AG04450 (cell line): ENCODE measurements at regions not wholly inside any gene's neighbourhood (a gene's known extent, or its start where the extent isn't known, plus 50 kb on each side); places are given as distances from the start of the nearest gene placed in this dataset.

Experiments
- CTCF ChIA-PET: fragments of 300-600, 350-600 bp; formaldehyde crosslinking; extraction: SDS; loops from one replicate; lab custom pipeline; 2022; ENCODE audit warnings: antibody characterized with exemption, inconsistent platforms; lab: Charles Lee
- POLR2A ChIA-PET: fragments of 350-600 bp; formaldehyde crosslinking; extraction: SDS; loops from one replicate; lab custom pipeline; 2021; ENCODE audit warnings: antibody characterized with exemption, inconsistent platforms; lab: Yijun Ruan, JAX
- DNase-seq: peaks from one replicate; pipeline ENCODE4 v3.0.0-alpha.2; 2011; ENCODE audit warnings: low read depth, low spot score
- H3K27ac ChIP-seq: one replicate; pipeline ENCODE4 v1.5.1; 2012; ENCODE audit warnings: low read depth, low read length, control low read depth
- H3K27me3 ChIP-seq: one replicate; pipeline ENCODE4 v1.6.0; 2012; ENCODE audit warnings: low read length; ENCODE audit not compliant: control insufficient read depth, insufficient read depth
- H3K4me3 ChIP-seq: 2 replicates; pipeline ENCODE4 v1.5.1; 2011; ENCODE audit warnings: mild to moderate bottlenecking, low read depth, low read length, control low read depth
- H3K9me3 ChIP-seq: 2 replicates; pipeline ENCODE4 v1.5.1; 2012; ENCODE audit warnings: low read length; ENCODE audit not compliant: control insufficient read depth, insufficient read depth
- TF ChIP-seq, protein P1 (sequence below): IDR thresholded peaks from 2 replicates; pipeline ENCODE4 v1.5.1; 2011; ENCODE audit warnings: low read depth, low read length, control low read depth, inconsistent platforms

DNA sequence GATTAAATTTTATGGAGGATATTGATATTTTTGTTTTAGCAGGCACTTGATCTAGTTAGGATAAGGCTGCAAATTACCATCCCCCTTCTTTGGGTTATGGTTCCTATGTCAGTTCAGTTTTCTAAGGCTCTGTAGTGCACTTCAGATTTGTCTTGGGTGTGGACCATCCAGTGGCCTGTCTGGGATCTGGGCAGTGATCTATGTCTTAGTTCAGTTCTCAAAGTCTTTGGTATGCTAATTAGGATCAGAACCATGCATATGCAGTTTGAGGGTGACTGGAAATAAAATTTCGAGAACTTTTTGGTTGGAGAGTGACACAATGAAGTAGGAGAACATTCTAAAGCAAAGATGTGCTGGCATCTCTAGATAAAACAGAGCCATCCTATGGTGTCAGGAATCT is 388.2 kb downstream of the MID1IP1 start:
- H3K4me3 ChIP-seq = no peak overlapping the region
- CTCF ChIA-PET = no interaction called here

DNA sequence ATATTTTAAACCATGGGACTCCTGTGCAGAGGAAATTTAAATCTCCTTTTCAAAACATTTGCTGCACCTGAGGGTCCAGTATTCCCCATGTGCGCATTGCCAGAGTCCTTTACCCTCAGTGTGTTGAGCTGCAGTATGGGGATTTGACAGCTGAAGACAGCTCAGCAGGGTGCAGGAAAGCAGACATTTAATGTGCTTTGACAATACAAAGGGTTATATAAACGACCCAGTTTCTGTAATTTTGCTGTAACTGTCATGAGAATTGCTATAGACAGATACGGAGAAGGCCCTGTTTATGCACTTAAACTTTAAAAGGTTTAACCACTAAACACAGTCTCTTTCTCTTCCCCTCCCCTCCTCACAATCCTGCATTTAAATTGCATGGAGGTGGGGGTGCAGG is 393.4 kb downstream of the MID1IP1 start:
- Histone ChIP-seq H3K27ac (no peak overlapping the region), H3K27me3 (no peaks in the 10 kb centered on the region), H3K9me3 (no peaks in the 10 kb centered on the region), H3K4me3 (no peak overlapping the region)
- TF ChIP-seq, protein P1, sequence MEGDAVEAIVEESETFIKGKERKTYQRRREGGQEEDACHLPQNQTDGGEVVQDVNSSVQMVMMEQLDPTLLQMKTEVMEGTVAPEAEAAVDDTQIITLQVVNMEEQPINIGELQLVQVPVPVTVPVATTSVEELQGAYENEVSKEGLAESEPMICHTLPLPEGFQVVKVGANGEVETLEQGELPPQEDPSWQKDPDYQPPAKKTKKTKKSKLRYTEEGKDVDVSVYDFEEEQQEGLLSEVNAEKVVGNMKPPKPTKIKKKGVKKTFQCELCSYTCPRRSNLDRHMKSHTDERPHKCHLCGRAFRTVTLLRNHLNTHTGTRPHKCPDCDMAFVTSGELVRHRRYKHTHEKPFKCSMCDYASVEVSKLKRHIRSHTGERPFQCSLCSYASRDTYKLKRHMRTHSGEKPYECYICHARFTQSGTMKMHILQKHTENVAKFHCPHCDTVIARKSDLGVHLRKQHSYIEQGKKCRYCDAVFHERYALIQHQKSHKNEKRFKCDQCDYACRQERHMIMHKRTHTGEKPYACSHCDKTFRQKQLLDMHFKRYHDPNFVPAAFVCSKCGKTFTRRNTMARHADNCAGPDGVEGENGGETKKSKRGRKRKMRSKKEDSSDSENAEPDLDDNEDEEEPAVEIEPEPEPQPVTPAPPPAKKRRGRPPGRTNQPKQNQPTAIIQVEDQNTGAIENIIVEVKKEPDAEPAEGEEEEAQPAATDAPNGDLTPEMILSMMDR = no peak
- DNase-seq = no peak
- POLR2A ChIA-PET = no interaction called here
- CTCF ChIA-PET = no interaction called here

More for the DNA sequence above, 388.2 kb downstream of the MID1IP1 start:
- H3K9me3 ChIP-seq = peaks cover 3% of the 10 kb centered on the region; the same call in 1 of the 2 replicates
- DNase-seq = no peak
- POLR2A ChIA-PET = no interaction called here
- H3K27me3 ChIP-seq = no peaks in the 10 kb centered on the region
- H3K27ac ChIP-seq = no peak overlapping the region
- TF ChIP-seq, protein P1 = no peak

DNA sequence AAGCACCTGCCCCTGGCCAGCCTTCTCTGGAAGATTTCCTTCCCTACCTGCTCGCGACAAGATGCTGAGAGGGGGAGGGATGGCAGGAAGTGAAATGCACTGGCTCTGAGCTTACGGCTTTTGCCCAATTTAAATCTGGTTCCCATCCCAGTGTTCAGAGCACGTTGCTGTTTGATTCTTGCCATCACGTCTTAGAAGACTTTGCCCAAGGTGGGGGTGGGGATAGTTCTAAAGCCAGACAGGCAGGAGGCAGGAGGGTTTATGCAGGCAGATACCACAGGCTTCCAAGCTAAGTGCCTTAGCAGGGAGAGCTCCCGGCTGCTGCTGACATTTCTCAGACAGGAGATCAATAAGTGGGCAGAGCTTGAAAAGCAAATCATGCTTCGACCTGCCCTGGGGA is 393.9 kb downstream of the MID1IP1 start:
- H3K27me3 ChIP-seq = no peaks in the 10 kb centered on the region

DNA sequence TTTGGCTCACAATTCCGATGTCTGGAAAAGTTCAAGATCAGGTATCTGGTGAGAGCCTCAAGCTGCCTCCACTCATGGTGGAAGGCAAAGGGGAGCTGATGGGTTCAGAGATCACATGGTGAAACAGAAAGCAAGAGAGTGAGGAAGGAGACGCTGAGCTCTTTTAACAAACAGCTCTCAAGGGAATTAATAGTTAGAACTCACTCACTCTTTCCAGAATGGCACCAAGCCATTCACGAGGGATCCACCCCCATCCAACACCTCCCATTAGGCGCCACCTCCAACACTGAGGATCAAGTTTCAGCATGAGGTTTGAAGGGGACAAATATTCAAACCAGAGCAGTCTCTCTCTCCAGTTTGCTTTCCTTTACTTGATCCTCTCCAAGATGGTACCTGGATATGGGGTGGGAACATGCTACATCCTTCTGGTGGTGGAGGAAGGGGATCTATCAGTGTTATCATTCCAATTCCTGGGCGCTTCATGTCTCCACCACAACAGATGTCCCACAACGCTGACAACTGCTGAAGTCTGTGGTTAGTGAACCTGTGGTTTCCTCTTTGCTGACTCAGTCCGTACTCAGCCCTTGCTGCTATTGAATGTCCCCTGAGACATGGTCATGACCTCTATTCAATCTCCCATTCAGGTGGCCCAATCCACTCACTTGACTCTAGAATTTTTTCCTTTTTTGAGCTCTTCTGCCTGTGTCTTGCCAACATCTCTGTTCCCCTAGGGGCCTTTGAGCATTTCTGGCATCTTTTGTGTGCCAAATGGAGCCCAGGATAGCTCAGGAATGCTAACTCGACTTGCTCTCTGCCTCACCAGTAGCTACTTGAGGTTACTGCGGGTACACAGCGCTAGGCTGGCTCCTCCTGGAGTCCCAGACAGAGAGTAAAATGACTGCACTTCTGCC is 395.2 kb downstream of the MID1IP1 start:
- CTCF ChIA-PET = no interaction called here
- TF ChIP-seq, protein P1 = no peak
- H3K4me3 ChIP-seq = no peak overlapping the region
- H3K27me3 ChIP-seq = no peaks in the 10 kb centered on the region
- no peak overlapping the region for H3K27ac ChIP-seq
- no peak for DNase-seq
- no peaks in the 10 kb centered on the region for H3K9me3 ChIP-seq
- POLR2A ChIA-PET = no interaction called here

More for the DNA sequence above, 393.9 kb downstream of the MID1IP1 start:
- Histone ChIP-seq H3K9me3 (no peaks in the 10 kb centered on the region), H3K4me3 (no peak overlapping the region), H3K27ac (no peak overlapping the region)
- no peak for DNase-seq
- TF ChIP-seq, protein P1 = no peak
- ChIA-PET CTCF (no interaction called here), POLR2A (no interaction called here)

DNA sequence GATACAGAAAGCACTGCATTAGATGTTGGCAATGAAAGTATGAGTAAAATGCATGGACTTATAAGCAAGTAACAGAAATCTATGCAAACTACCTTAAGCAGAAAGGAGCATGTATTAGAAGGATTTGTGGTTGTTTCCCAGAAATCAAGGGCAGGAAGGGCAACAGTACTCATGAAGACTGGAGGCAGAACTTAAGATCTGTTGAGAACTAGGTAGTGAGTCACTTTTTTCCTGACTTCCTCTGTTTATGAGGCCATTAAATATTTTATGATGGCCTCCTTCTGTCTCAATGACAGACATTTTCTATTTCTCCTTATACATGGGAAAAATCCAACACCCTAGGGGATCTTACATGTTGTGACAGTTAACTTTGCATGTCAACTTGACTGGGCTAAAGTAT is 398.2 kb downstream of the MID1IP1 start:
- no peak for DNase-seq
- ChIA-PET POLR2A (no interaction called here), CTCF (no interaction called here)
- no peak overlapping the region for H3K27ac ChIP-seq
- TF ChIP-seq, protein P1 = no peak
- H3K27me3 ChIP-seq = no peaks in the 10 kb centered on the region
- no peaks in the 10 kb centered on the region for H3K9me3 ChIP-seq
- H3K4me3 ChIP-seq = no peak overlapping the region
